ENCODE measurements at regions not wholly inside any gene's neighbourhood (a gene's known extent, or its start where the extent isn't known, plus 50 kb on each side); places are given as distances from the start of the nearest gene placed in this dataset.

GRCh38 chr9:88691091-88691490 is 156.1 kb downstream of the NXNL2 start:
- TF ChIP-seq BCLAF1 (IDR thresholded peaks at IDR 0.05) (no peak), TCF12 (IDR thresholded peaks at IDR 0.05; ENCODE audit: low read depth, low read length) (no peak), JUND (IDR thresholded peaks at IDR 0.05; ENCODE audit: low read depth, low read length) (no peak), RFX5 (IDR thresholded peaks at IDR 0.05; ENCODE audit: low read depth, low read length) (no peak), EZH2 (IDR thresholded peaks at IDR 0.05; ENCODE audit: borderline replicate concordance, control insufficient read depth, low read depth, low read length) (no peak), NR2F1 (conservative IDR thresholded peaks at IDR 0.05) (no peak), NR2C2 (IDR thresholded peaks at IDR 0.05; ENCODE audit: borderline replicate concordance, control insufficient read depth, insufficient read length, low read depth) (no peak), POLR2AphosphoS5 (IDR thresholded peaks at IDR 0.05; ENCODE audit: low read length) (no peak), ZNF274 (IDR thresholded peaks at IDR 0.05; ENCODE audit: insufficient read depth, insufficient read length) (no peak), CHD1 (IDR thresholded peaks at IDR 0.05; ENCODE audit: low read depth, low read length) (no peak), FOXK2 (IDR thresholded peaks at IDR 0.05) (no peak), EP300 (IDR thresholded peaks at IDR 0.05; ENCODE audit: borderline replicate concordance in 1 of 2, control insufficient read depth in 1 of 2, low read depth in 2 of 2, low read length in 2 of 2) (no peak)
- TF ChIP-seq, protein P1, sequence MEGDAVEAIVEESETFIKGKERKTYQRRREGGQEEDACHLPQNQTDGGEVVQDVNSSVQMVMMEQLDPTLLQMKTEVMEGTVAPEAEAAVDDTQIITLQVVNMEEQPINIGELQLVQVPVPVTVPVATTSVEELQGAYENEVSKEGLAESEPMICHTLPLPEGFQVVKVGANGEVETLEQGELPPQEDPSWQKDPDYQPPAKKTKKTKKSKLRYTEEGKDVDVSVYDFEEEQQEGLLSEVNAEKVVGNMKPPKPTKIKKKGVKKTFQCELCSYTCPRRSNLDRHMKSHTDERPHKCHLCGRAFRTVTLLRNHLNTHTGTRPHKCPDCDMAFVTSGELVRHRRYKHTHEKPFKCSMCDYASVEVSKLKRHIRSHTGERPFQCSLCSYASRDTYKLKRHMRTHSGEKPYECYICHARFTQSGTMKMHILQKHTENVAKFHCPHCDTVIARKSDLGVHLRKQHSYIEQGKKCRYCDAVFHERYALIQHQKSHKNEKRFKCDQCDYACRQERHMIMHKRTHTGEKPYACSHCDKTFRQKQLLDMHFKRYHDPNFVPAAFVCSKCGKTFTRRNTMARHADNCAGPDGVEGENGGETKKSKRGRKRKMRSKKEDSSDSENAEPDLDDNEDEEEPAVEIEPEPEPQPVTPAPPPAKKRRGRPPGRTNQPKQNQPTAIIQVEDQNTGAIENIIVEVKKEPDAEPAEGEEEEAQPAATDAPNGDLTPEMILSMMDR (IDR thresholded peaks at IDR 0.05 in 2 of 3, conservative IDR thresholded peaks at IDR 0.05 in 1 of 3; ENCODE audit: control insufficient read depth in 2 of 3, extremely low read depth in 1 of 3, insufficient read depth in 1 of 3, low read depth in 3 of 3, low read length in 3 of 3) = no peak
- TF ChIP-seq, protein P2, sequence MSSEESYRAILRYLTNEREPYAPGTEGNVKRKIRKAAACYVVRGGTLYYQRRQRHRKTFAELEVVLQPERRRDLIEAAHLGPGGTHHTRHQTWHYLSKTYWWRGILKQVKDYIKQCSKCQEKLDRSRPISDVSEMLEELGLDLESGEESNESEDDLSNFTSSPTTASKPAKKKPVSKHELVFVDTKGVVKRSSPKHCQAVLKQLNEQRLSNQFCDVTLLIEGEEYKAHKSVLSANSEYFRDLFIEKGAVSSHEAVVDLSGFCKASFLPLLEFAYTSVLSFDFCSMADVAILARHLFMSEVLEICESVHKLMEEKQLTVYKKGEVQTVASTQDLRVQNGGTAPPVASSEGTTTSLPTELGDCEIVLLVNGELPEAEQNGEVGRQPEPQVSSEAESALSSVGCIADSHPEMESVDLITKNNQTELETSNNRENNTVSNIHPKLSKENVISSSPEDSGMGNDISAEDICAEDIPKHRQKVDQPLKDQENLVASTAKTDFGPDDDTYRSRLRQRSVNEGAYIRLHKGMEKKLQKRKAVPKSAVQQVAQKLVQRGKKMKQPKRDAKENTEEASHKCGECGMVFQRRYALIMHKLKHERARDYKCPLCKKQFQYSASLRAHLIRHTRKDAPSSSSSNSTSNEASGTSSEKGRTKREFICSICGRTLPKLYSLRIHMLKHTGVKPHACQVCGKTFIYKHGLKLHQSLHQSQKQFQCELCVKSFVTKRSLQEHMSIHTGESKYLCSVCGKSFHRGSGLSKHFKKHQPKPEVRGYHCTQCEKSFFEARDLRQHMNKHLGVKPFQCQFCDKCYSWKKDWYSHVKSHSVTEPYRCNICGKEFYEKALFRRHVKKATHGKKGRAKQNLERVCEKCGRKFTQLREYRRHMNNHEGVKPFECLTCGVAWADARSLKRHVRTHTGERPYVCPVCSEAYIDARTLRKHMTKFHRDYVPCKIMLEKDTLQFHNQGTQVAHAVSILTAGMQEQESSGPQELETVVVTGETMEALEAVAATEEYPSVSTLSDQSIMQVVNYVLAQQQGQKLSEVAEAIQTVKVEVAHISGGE (CRISPR knock-in tag; IDR thresholded peaks at IDR 0.05) = no peak
